Left renal cortex interstitium (tissue), 4 donors: ENCODE measurements at regions not wholly inside any gene's neighbourhood (a gene's known extent, or its start where the extent isn't known, plus 50 kb on each side); places are given as distances from the start of the nearest gene placed in this dataset.
"Not testable (repeated sequence)": the region's sequence is repeated elsewhere in the genome, so short reads cannot be mapped to it uniquely, and the experiment has no call there.

Experiments
- DNase-seq, 4 donors: peaks; one replicate each; pipeline ENCODE4 v3.0.0-alpha.2; 2013; ENCODE audit warnings: low read depth in 4 of 4, low spot score in 2 of 4, missing footprints in 1 of 4

GRCh38 chr6:159527351-159527750 is 165.7 kb downstream of the SOD2 start:
- no peak for DNase-seq

- DNase-seq = no peak
Observed at GRCh38 chr6:159525445-159526025, 167.5 kb downstream of the SOD2 start.

- no peak for DNase-seq
Observed at GRCh38 chr6:159522877-159523547, 170.0 kb downstream of the SOD2 start.

GRCh38 chr6:159521962-159522361 is 171.1 kb downstream of the SOD2 start:
- DNase-seq = no peak

GRCh38 chr6:159520002-159520401 is 173.0 kb downstream of the SOD2 start:
- no peak for DNase-seq

- DNase-seq = not testable (repeated sequence)
Observed at GRCh38 chr6:159515811-159516210, 177.2 kb downstream of the SOD2 start.

GRCh38 chr6:159513914-159514313 is 179.1 kb downstream of the SOD2 start:
- DNase-seq = no peak

GRCh38 chr6:159513074-159513720 is 179.8 kb downstream of the SOD2 start:
- no peak for DNase-seq

- DNase-seq = no peak
Observed at GRCh38 chr6:159512571-159512970, 180.5 kb downstream of the SOD2 start.

GRCh38 chr6:159512104-159512503 is 180.9 kb downstream of the SOD2 start:
- DNase-seq = no peak

GRCh38 chr6:159510141-159510540 is 182.9 kb downstream of the SOD2 start:
- no peak for DNase-seq

GRCh38 chr6:159508931-159509330 is 184.1 kb downstream of the SOD2 start:
- DNase-seq = no peak

GRCh38 chr6:159506048-159506447 is 187.0 kb downstream of the SOD2 start:
- no peak for DNase-seq

GRCh38 chr6:159505140-159505922 is 187.7 kb downstream of the SOD2 start:
- no peak for DNase-seq

- no peak for DNase-seq
Observed at GRCh38 chr6:159501558-159501957, 191.5 kb downstream of the SOD2 start.

- no peak for DNase-seq
Observed at GRCh38 chr6:159499034-159499433, 194.0 kb downstream of the SOD2 start.

- no peak for DNase-seq
Observed at GRCh38 chr6:159494586-159494972, 198.5 kb downstream of the SOD2 start.

- DNase-seq = no peak
Observed at GRCh38 chr6:159493898-159494585, 199.0 kb downstream of the SOD2 start.

- no peak for DNase-seq
Observed at GRCh38 chr6:159493231-159493897, 199.7 kb downstream of the SOD2 start.

GRCh38 chr6:159490298-159490937 is 202.6 kb downstream of the SOD2 start:
- no peak for DNase-seq
